HL-60 (cell line): ENCODE measurements at regions not wholly inside any gene's neighbourhood (a gene's known extent, or its start where the extent isn't known, plus 50 kb on each side); places are given as distances from the start of the nearest gene placed in this dataset.

Experiments used
- DNase-seq, 2 experiments: peaks; one replicate each; pipeline ENCODE4 v3.0.0-alpha.2; 2010 to 2020; ENCODE audit warnings: low read depth in 1 of 2, low spot score in 1 of 2
- H3K27ac ChIP-seq: fragments of 250-450 bp; sonication (Bioruptor Pico); replicated peaks from 2 replicates; pipeline ENCODE4 v1.5.1; 2020; ENCODE audit warnings: mild to moderate bottlenecking, moderate library complexity
- H3K27me3 ChIP-seq: fragments of 250-450 bp; sonication (Bioruptor Pico); 2 replicates; pipeline ENCODE4 v1.5.1; 2021; ENCODE audit warnings: mild to moderate bottlenecking, moderate library complexity; ENCODE audit not compliant: insufficient read depth, poor library complexity, severe bottlenecking
- H3K4me3 ChIP-seq: replicated peaks from 2 replicates; pipeline ENCODE4 v1.5.1; 2011; ENCODE audit warnings: mild to moderate bottlenecking, control low read depth, low read length; ENCODE audit not compliant: insufficient read depth
- GABPA ChIP-seq: IDR thresholded peaks from 2 replicates; pipeline ENCODE4 v1.6.1; 2012; ENCODE audit warnings: low read depth
- POLR2AphosphoS5 ChIP-seq: IDR thresholded peaks from 2 replicates; pipeline ENCODE4 v1.6.1; 2012; ENCODE audit warnings: low read depth
- REST ChIP-seq: IDR thresholded peaks from 2 replicates; pipeline ENCODE4 v1.6.1; 2012; ENCODE audit warnings: low read depth; ENCODE audit not compliant: insufficient replicate concordance
- SPI1 ChIP-seq: IDR thresholded peaks from 2 replicates; pipeline ENCODE4 v1.6.1; 2012; ENCODE audit warnings: low read depth, mild to moderate bottlenecking, borderline replicate concordance
- TF ChIP-seq, protein P1 (sequence below): IDR thresholded peaks from one replicate; pipeline ENCODE4 v1.5.1; 2011; ENCODE audit warnings: low read length, control low read depth, inconsistent platforms; ENCODE audit not compliant: insufficient read depth

GRCh38 chr6:68296126-68296525 is 339.0 kb upstream of the ADGRB3 start:
- H3K4me3 ChIP-seq: no peak overlapping the region
- H3K27me3 ChIP-seq: no peaks in the 10 kb centered on the region
- TF ChIP-seq GABPA (no peak), SPI1 (no peak), POLR2AphosphoS5 (no peak), REST (no peak)
- TF ChIP-seq, protein P1, sequence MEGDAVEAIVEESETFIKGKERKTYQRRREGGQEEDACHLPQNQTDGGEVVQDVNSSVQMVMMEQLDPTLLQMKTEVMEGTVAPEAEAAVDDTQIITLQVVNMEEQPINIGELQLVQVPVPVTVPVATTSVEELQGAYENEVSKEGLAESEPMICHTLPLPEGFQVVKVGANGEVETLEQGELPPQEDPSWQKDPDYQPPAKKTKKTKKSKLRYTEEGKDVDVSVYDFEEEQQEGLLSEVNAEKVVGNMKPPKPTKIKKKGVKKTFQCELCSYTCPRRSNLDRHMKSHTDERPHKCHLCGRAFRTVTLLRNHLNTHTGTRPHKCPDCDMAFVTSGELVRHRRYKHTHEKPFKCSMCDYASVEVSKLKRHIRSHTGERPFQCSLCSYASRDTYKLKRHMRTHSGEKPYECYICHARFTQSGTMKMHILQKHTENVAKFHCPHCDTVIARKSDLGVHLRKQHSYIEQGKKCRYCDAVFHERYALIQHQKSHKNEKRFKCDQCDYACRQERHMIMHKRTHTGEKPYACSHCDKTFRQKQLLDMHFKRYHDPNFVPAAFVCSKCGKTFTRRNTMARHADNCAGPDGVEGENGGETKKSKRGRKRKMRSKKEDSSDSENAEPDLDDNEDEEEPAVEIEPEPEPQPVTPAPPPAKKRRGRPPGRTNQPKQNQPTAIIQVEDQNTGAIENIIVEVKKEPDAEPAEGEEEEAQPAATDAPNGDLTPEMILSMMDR: no peak
- DNase-seq: no peak
- no peak overlapping the region for H3K27ac ChIP-seq

DNA sequence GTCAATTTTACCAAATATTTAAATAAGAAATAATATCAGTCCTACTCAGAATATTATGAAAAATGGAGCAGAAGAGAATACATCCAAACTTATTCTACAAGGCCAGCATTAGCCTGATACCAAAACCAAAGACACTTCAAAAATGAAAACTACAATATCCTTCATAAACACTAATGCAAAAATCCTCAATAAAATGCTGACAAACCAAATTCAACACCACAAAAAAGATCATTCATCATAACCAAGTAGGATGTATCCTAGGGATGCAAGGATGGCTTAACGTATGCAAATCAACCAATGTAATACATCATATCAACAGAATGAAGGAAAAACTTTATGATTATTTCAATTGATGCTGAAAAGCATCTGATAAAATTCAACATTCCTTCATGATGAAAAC is 352.4 kb upstream of the ADGRB3 start:
- TF ChIP-seq GABPA: no peak
- H3K27me3 ChIP-seq: no peaks in the 10 kb centered on the region

DNA sequence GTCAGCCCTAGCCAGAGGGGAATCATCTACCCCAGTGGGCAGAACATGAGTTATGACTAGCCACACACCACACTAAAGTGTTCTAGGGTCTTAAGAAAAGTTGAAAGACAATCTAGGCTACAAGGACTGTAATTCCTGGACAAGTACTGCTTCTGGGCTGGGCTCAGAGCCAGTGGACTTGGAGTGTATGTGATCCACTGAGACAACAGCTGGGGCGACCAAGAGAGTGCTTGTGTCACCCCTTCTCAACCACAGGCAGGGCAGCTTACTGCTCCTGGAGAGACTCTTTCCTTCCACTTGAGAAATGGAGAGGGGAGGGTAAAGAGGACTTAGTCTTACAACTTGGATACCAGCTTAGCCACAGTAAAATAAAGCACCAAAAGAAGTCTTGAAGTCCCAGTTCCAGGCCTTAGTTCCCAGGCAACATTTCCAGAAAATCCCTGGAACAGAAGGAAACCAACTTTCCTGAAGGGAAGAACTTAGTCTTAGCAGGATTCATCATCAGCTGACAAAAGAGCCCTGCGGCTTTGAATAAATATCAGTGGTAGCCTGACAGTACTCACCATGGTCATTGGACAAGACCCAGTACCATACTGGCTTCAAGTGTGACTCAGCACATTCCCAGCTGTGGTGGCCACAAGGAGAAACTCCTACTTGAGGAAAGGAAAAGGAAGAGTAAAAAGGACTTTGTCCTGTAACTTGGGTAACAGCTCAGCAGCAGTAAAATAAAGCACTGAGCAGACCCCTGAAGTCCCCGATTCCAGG is 355.1 kb upstream of the ADGRB3 start:
- Histone ChIP-seq H3K27me3 (no peaks in the 10 kb centered on the region), H3K4me3 (no peak overlapping the region), H3K27ac (no peak overlapping the region)
- no peak for DNase-seq
- TF ChIP-seq, protein P1: no peak
- no peak for TF ChIP-seq REST
- no peak for TF ChIP-seq POLR2AphosphoS5
- no peak for TF ChIP-seq GABPA
- TF ChIP-seq SPI1: no peak

More for the DNA sequence above, 352.4 kb upstream of the ADGRB3 start:
- H3K27ac ChIP-seq: no peak overlapping the region
- no peak overlapping the region for H3K4me3 ChIP-seq
- no peak for DNase-seq

- no peak for DNase-seq
- TF ChIP-seq POLR2AphosphoS5 (no peak), GABPA (no peak), REST (no peak), SPI1 (no peak)
- no peaks in the 10 kb centered on the region for H3K27me3 ChIP-seq
Measured at GRCh38 chr6:68273297-68273696, 361.8 kb upstream of the ADGRB3 start.

More at GRCh38 chr6:68273297-68273696, 361.8 kb upstream of the ADGRB3 start:
- Histone ChIP-seq H3K4me3 (no peak overlapping the region), H3K27ac (no peak overlapping the region)
